ENCODE measurements at regions not wholly inside any gene's neighbourhood (a gene's known extent, or its start where the extent isn't known, plus 50 kb on each side); places are given as distances from the start of the nearest gene placed in this dataset.

- TF ChIP-seq CTCF (conservative IDR thresholded peaks at IDR 0.05; ENCODE audit: low read depth, low read length) (no peak), EZH2phosphoT487 (IDR thresholded peaks at IDR 0.05; ENCODE audit: borderline replicate concordance, low read length) (no peak), EZH2 (IDR thresholded peaks at IDR 0.05; ENCODE audit: low read length, unreplicated experiment) (no peak)
Observed at GRCh38 chr4:170522427-170522970, 432.7 kb upstream of the AADAT start.
